A172 (cell line): ENCODE measurements at regions not wholly inside any gene's neighbourhood (a gene's known extent, or its start where the extent isn't known, plus 50 kb on each side); places are given as distances from the start of the nearest gene placed in this dataset.

Experiments used
- DNase-seq: peaks from one replicate; pipeline ENCODE4 v3.0.0-alpha.2; 2015; ENCODE audit warnings: low spot score

DNA sequence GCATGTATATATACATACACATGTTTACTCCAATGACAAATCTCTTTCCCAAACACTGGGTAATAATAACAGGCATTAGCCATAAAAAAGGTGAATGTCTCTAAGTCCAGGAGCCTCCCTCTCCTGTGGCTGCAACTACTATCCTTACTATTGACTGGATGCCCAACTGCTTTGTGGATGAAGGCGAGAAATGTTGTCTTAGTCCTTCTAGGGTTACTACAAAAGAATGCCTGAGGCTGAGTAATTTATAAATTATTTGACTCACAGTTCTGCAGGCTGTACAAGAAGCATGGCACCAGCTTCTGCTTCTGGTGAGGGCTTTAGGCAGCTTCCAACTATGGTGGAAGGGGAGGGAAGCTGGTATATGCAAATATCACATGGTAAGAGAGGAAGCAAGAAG, 366.0 kb upstream of the DDHD1 start:
- no peak for DNase-seq

DNA sequence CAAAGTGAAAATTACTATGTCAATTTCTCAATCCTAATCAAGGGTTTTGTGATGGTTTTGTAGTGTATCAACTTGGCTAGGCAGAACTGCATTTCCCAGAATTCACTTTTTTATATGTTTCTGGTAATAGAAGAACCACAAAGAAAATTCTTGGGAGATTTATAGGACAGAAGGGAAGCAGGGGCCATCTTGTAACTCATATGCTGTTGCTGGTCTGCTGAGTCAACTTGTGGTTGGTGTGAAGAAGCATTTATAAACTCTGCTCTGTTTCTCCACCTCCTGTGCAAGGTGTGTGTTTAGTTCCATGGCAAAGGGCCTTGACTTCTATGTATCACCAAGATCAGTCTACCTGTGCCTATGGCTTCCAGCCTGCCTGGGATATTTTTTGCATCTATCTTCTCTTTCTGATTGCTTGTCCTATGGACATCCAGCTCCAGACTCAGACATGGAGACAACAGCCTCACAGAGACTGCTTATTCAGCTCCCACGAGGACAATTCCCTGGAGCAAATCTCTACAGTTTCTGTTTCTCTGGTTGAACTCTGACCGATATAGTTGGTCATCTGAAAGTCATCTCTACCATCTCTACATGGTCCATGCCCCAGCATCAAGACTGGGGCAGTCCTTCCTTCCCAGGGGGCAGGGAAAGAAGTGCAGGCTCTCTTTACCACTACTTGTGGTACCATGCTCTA, 364.3 kb upstream of the DDHD1 start:
- peak; percentile 9 for DNase-seq

DNA sequence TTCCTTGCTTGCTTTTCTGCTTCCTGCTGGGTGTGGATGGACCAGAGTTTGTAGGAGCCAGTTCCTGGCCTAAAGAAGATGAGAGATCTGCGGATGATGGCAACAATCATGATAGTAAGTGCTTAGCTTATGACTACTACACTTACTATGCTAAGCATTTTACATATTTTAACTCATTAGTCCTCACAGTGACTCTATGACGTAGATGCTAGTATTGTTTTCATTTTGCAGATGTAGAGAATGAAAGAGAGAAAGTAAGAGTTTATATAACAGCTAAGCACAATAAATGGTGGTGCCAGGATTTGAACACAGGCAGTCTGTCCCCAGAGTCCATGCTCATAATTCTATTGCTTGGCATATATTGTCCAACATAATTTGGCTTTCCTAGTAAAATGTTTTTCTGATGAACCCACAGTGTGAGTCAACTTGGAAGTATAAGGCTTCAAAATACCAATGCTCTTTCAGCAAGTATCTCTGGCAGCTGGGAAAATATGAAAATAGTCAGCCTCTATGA, 363.2 kb upstream of the DDHD1 start:
- DNase-seq = peak; percentile 14

DNA sequence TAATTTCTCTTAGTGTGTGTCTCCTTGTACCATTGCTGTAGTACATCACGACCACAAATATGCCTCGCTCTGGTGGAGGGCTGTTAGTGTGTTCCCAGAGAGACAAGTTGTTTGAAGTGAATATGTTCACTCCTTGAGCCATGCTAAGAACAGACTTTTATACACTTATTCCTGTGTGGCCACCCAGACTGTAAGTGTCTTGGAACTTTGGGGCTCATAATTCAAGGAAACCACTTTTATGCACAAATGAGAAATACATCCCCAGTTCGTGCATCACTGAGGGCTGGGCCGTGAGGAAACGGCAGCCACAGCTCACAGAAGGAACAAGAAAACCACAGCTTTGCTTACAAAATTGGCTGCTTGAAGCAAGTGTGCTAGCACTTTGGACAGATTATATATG, 362.2 kb upstream of the DDHD1 start:
- DNase-seq = no peak

DNA sequence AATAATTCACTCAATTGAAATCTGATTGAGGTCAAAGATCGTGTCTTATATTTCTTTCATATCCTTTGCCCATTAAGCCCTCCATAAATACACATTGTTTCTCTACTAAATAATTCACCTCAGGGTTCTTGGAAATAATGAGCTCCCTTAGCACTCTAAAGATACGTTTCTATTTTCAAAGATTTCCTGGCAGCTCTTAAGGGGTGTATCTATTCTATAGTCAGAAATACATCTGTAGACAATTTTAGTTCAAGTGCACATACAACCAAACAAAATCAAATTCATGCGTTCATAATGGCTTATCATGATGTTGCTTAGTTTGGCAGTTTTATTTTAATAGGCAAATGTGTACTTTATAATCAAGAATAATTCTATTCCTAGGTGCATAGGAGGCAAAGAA, 361.1 kb upstream of the DDHD1 start:
- DNase-seq = no peak

DNA sequence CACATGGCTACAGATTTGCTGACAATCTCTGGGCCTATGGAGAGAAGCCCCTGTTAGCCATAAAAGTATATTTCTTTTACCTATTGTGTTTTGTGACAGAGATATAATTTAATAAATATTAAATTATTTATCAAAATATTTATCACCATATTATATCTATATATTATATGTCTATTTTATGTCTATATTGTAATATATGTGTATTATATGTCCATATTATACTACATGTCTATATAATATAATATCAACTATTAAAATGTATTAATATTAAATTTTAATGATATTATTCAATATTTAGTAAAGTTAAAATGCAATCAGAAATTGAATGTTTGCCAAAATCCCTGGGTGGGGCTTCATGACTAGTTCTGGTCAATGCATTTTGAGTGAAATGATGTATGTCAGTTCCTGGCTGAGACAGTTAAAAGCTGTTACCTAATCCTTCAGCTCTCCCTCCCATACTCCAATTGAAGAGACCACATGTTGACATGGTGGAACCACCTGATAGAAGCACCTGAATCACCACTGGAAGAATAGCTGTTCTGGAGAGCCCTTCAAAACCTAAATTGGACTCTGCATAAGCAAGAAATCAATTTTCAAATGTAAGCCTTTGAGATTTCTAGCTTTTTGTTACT, 357.3 kb upstream of the DDHD1 start:
- DNase-seq = no peak

DNA sequence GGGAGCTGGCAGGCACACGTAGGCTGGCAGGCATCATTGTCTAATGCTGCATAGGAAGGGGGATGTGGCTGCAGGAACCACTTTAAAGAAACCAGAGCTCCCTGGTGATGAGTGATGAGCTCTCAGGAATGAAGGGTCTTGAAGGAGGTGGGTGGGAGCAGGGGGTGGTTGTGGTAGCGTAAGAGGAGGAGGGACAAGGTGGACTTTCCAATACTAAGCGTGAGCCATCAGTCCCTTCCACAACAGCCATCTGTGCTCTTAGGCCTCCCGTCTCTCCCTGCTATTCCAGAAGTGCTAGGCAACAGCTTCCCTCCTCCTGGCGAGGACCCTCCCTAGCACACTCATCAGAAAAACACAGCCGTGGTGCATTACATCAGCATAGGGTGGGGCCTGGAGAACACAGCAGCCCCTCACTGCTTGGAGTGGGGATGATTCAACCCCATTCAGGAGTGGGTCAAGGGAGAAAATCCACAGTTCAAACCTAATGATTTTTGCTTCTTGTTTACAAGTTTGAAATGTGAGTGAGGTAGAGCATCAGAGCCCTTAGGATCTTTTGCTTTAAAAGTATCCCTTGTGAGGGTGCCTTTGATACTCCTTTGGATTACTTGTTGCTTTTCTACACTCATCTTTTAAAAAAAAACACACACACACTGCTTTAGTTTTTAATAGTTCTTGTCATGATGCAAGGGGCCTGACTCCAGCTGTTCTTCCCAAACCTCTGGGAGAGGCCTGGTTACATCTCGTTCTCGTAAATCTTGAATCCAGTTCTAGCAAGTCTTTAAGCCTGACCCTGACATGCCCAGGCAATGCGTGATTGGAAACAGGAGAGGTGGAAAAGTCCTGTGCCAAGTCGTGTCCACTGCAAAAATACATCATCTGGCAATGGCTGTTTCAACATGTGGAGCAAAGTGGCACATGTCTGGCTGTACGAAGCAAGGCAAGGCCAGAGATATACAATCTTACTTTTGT, 356.4 kb upstream of the DDHD1 start:
- DNase-seq = no peak

DNA sequence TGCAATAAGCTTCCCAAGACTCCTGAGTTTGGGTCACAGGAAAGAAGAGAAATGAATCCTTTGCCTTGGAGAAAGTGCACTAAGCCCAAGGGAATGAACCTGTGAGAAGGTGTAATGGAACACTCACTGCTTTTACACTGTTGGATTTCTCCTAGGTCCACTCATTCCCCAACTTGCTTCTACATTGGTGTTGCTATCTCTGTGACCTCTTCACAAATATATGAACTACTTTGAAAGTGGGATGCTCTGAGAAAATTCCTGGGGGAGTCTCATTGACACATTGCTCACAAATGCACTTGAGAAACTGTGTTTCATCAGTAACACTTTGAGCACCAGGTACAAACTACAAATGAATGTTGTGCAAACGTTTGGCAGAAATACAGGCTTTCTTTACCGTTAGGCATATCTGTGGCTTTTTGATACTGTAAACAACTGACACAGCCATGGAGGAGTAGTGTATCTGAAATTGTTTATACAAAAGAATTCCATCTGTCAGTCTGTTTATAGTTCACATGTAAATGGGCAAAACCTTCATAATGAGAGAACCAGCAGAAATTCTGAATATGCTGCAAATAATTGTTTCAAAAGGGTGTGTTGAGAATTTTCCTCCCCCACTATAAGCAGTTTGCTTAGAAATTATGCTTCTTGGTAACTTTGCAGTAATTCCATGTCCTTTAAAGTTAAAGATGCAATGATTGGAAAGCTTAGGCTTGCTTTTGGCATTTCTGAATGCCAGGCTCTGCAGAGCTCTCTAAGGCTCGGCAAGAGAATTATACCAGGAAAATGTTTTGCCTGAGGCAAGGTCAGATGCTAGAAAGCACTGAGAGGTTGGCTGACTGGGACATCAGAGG, 348.5 kb upstream of the DDHD1 start:
- no peak for DNase-seq

DNA sequence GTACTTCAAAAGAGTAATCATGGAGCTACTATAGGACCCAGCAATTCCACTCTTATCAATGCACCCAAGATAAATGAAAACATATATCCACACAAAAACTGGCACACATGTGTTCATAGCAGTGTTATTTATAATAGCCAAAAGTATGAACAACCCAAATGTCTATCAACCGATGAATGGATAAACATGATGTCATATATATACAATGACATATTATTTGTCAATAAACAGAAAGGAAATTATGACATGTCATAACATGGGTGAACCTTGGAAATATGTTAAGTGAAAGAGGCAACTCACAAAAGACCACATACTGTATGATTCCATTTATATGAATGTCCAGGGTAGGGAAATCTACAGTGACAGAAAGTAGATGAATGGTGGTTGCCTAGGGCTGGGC, 347.1 kb upstream of the DDHD1 start:
- no peak for DNase-seq

DNA sequence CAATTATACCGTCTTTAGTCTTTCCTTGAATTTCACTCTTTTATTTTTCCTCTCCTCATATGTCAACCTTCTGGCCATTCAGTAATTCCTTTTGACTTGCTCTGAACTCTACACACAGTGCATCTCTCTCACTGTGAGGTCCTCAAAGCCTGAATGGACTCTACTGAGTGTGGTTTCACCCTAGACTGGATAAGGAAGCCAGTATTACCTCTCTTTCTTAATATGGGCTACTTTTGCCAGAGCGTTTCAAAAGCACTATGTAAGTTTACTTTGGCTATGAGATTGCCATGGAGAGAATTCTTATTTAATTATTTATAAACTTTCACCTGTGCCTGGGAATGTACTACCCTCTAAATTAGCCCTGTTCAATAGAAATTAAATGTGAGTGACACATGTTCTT, 343.5 kb upstream of the DDHD1 start:
- no peak for DNase-seq

DNA sequence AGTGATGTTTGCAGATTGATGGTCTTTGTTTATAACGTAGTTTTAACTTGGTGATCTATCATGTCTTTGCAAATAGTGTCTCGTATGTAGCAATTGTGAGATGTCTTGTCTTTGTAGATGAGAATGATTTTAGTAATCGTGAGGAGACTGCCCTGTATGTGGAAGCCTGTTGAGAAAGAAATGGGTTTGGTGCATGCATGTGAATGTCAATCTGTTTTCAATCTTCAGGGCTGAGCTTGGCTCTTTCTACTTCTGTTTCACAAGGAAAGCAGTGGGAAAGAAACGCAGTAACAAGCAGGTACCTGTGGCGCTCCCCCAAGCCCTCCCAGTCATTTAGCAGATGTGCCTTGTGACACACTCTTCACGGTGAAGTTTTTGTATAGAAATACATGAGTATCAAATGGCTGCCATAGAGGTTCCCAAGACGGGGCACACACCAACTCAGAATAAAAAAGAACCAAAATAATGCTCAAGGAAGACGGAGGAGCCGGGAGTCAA, 342.8 kb upstream of the DDHD1 start:
- no peak for DNase-seq

DNA sequence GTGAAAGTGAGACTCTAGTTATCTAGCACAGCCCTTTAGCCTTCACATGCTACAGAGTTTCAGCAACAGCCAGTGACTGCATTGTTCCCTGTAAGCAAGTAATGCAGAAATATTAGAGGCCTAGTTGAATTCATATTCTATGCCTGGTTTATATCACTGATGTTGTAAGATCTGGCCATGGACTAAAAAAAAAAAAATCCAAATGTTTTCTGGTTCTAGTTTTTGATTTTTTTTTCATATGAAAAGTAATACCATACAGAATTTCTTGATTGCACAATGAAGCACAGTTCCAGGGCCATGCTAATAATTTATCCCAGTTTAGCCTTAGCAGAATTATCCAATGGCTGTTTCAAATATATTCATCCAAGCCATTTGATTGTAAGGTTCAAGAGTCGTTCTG, 341.5 kb upstream of the DDHD1 start:
- no peak for DNase-seq

DNA sequence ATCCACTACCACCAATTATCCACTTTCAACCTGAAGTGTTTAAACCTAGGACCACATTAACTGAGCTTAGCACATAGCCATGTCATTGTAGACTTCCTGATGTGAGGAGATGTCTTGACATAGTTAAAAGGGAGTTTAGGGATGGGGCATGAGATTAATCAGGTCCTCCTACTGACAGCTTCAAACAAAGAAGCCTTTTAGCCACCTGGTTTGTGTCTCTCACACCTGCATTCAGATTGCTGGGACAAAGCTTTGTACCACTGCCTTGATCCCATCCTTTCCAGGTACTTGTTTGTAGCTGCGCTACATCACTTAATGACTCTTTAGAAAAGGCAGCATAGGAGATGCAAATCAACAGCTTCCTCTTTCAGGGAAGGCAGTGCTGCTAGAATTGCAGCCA, 340.7 kb upstream of the DDHD1 start:
- DNase-seq = no peak

DNA sequence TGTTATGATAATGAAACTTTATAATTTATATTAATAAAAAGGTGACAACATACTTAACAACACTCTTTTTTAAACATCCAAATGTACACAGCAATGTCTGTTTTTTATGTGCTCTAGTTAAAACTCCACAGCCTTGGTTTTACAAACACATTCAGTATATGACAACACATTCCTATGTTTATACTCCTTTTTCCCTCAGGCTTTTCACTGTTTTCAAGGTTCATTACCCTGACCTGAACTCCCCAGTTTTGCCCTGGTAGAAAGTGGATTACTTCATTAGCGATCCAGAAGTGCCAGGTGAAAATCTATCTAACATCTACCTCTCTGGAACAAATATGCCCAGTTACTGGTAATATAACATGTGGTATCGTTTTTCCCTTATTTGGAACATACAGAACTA, 340.2 kb upstream of the DDHD1 start:
- no peak for DNase-seq

DNA sequence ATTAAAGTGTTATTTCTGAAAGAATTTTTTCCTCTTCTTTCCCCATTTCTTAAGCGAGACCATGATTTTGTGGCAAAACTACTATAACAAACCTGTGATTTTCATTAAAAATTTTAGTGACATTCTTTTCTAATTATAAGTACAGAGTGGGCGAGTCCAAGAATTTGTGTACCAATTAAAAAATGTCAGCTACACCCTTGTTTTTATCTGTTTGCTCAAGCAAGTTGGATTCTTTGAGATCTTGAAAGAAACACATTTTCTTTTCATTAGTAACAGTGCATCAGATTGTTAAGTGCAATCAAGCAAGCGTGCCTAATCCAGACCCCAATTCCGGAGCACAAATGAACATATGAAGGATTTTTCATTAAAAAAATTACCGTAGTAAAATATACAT, 338.8 kb upstream of the DDHD1 start:
- no peak for DNase-seq

DNA sequence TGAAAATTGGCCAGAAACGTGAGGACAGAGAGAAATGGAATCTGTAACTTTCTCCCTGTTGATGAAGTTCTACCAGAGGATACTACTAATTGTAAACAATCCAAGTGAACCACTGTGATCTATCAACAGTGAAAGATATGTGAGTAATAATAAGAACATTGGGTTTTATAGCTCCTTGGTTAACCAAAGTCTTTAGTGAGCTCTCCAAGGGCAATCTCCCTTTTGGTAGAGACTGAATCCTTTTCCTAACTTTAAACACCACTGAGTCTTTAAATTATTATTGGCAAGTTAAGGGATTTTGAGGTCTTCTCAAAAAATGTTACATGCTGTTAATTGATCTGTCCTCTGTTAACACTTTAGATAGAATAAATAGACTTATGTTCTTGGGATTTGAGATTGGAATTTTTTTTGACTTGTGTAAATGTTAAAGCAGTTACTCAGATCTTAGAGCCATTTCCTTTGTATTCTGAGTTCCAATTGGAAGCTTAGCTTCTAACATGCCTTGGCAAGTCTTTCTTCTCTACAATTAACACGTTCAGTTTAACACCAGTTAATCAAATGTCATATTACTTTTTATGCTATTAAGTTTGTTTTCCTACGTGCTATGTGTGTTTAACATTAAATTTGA, 338.2 kb upstream of the DDHD1 start:
- no peak for DNase-seq

DNA sequence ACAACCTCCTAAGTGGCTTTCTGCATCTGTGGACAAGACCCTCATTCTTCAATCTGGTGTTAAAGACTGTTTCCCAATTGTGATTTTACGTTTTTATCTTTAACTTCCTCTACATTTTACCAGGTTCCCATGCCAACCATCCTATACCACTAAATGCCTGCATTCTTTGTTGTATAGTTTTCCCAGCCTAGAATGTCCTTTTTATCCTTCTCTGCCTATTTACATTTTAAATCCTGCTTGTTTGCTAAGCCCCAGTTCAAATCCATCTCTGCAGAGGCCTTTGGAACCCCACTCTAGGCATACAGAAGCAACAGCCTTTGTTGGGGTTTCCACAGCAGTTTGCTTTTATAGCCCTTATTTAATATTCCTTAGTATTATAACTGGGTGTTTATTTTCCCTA, 325.1 kb upstream of the DDHD1 start:
- DNase-seq = no peak

DNA sequence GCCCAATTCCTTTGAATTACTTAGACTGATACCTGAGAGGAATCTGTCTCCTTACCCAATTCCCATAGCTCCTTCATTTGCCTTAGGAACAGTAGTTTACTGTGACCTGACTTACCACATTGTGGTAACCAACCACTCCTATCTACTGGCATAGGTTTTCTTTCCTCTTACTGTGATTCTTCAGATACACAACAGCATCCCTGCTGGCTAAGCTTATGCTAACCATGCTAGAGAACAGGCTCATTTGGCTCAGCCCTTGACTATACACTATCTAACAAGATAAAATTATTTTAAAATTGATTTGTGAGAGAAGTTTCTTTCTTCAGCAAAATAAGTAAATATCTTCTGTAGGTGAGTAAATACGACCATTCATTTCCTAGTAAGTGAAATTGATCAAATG, 320.4 kb upstream of the DDHD1 start:
- DNase-seq = no peak

DNA sequence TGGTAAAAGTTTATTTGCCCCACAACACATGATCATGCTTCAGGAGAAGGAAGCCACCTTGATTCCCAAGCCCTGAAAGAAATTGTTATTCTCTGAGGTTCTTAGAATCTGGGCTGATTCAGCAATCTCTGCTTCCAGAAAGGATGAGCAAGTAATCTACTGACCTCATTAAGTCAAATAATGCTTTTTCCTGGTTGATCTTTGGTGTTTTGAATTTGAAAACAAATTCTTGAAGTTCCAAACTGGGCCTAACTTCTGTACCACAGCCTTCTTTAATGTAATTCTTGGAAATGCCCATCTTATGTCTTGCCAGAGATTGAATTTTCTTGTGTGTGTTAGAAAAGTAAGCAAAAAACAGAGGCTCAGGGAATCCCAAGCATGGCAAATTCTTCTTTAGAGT, 319.2 kb upstream of the DDHD1 start:
- DNase-seq = no peak

DNA sequence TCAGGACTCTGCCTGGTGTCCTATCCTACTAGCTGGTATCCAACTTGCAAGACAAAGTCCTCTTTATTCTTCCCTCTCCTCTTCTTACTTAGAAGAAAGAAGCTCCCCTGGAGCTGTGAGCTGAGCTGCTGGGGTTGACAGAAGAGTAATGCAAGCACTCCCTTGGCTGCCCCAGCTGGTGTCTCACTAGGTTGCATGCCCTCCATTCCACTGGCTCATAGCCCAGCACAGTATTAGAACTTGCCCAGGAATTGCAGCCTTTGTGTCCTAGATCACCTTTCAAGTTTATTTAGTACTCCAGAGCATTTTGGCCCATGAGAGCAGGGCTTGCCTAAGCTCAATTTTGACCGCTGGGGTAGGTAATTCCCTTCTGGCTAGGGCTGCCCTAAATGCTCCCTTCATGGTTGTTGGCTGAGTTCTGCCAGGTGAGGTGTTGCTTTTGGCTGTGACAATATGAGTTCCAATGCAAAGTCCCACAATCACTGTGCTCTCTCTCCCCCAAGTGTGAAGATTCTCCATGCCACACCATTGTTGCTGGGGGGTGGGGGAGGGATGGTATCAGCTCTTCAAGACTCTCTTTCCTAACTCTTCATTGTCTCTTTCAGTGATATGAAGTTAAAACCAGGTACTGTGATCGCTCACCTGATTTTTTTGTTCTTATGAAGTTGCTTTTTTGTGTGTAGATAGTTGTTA, 317.4 kb upstream of the DDHD1 start:
- no peak for DNase-seq
